HCT116 (cell line): ENCODE measurements at regions not wholly inside any gene's neighbourhood (a gene's known extent, or its start where the extent isn't known, plus 50 kb on each side); places are given as distances from the start of the nearest gene placed in this dataset.

Experiments used
- ATAC-seq: fragments of 200-7000 bp; cut with Tn5 transposase; 2 replicates; pipeline ENCODE4 v1.9.1; 2020; ENCODE audit warnings: mild to moderate bottlenecking, moderate library complexity
- BruUV-seq: library from RNA; stranded (reverse); fragments of 400-500 nt; replicated peaks from 2 replicates; lab custom pipeline; 2021; lab: Mats Ljungman, UMichigan
- CTCF ChIA-PET: fragments of 300-600 bp; sonication (Branson Sonifier 250); formaldehyde crosslinking; loops from one replicate; lab custom pipeline; 2021; ENCODE audit warnings: antibody characterized with exemption; lab: Charles Lee
- POLR2A ChIA-PET: fragments of 300-600, 350-600 bp; sonication (Branson Sonifier 250); formaldehyde crosslinking; loops from one replicate; lab custom pipeline; 2021; ENCODE audit warnings: antibody characterized with exemption; lab: Charles Lee
- RAD21 ChIA-PET, 2 experiments: fragments of 300-600 bp; sonication (Branson Sonifier 250); formaldehyde crosslinking; loops; one replicate each; lab custom pipeline; 2023; ENCODE audit warnings: low total read pairs in 2 of 2; ENCODE audit not compliant: uncharacterized antibody in 2 of 2, unreplicated experiment in 2 of 2, low non-redundant PET in 1 of 2; lab: Charles Lee
- DNase-seq: peaks from one replicate; pipeline ENCODE4 v3.0.0-alpha.2; 2010; ENCODE audit warnings: low read depth, low spot score
- H2AFZ ChIP-seq: fragments of 200-600 bp; shearing (Covaris generic), sonication (generic); 2 replicates; pipeline ENCODE4 v1.6.1; 2017; ENCODE audit warnings: low read depth, mixed run types, mixed read lengths, antibody characterized with exemption, low read length; ENCODE audit not compliant: poor library complexity, severe bottlenecking
- H3K27ac ChIP-seq: 2 replicates; pipeline ENCODE4 v1.5.1; 2012; ENCODE audit warnings: low read depth, low read length
- H3K27me3 ChIP-seq: fragments of 200-600 bp; sonication (generic); 2 replicates; pipeline ENCODE4 v1.6.1; 2016; ENCODE audit warnings: mixed run types, low read length, mixed read lengths; ENCODE audit not compliant: insufficient read depth
- H3K36me3 ChIP-seq, 2 experiments: fragments of 200-500 bp in 1 of 2; fragments of 200-600 bp in 1 of 2; sonication (Bioruptor generic) in 1 of 2; sonication (generic) in 1 of 2; 2 replicates each; pipeline versions ENCODE4 v1.5.1 to v1.6.1; 2014 to 2016; ENCODE audit warnings: low read length in 2 of 2, inconsistent platforms in 1 of 2, mixed read lengths in 1 of 2, mixed run types in 1 of 2; ENCODE audit not compliant: insufficient read depth in 2 of 2, control insufficient read depth in 1 of 2
- H3K4me1 ChIP-seq, 2 experiments: fragments of 200-600 bp in 1 of 2; sonication (generic) in 1 of 2; 2 replicates each; pipeline versions ENCODE4 v1.5.1 to v1.6.1; 2012 to 2017; ENCODE audit warnings: low read length in 2 of 2, inconsistent platforms in 1 of 2, mild to moderate bottlenecking in 1 of 2, mixed read lengths in 1 of 2, mixed run types in 1 of 2, moderate library complexity in 1 of 2; ENCODE audit not compliant: insufficient read depth in 2 of 2, control insufficient read depth in 1 of 2
- H3K4me2 ChIP-seq: fragments of 200-600 bp; sonication (generic); 2 replicates; pipeline ENCODE4 v1.6.1; 2017; ENCODE audit warnings: mixed run types, low read length, mixed read lengths
- H3K4me3 ChIP-seq, 2 experiments: fragments of 200-600 bp in 1 of 2; sonication (generic) in 1 of 2; replicated peaks in 1 of 2; 2 replicates each; pipeline ENCODE4 v1.5.1; 2011 to 2016; ENCODE audit warnings: low read length in 2 of 2, control low read depth in 1 of 2, low read depth in 1 of 2, mild to moderate bottlenecking in 1 of 2, mixed read lengths in 1 of 2, mixed run types in 1 of 2
- H3K79me2 ChIP-seq: fragments of 200-600 bp; sonication (generic); 2 replicates; pipeline ENCODE4 v1.6.1; 2017; ENCODE audit warnings: mild to moderate bottlenecking, mixed run types, low read length, moderate library complexity, mixed read lengths; ENCODE audit not compliant: insufficient read depth
- H3K9ac ChIP-seq: fragments of 200-600 bp; sonication (generic); 2 replicates; pipeline ENCODE4 v1.6.1; 2016; ENCODE audit warnings: low read length, mixed read lengths
- H3K9me2 ChIP-seq: fragments of 200-600 bp; sonication (generic), shearing (Covaris generic); 2 replicates; pipeline ENCODE4 v1.6.1; 2017; ENCODE audit warnings: mixed run types, mild to moderate bottlenecking, moderate library complexity; ENCODE audit not compliant: insufficient read depth
- H3K9me3 ChIP-seq, 2 experiments: fragments of 200-500 bp in 1 of 2; fragments of 200-600 bp in 1 of 2; sonication (Bioruptor generic) in 1 of 2; sonication (generic) in 1 of 2; 2 replicates each; pipeline ENCODE4 v1.6.1; 2014 to 2017; ENCODE audit warnings: low read length in 2 of 2, mixed read lengths in 2 of 2, inconsistent platforms in 1 of 2, low read depth in 1 of 2, mild to moderate bottlenecking in 1 of 2, mixed run types in 1 of 2, moderate library complexity in 1 of 2; ENCODE audit not compliant: control insufficient read depth in 1 of 2, insufficient read depth in 1 of 2
- H4K20me1 ChIP-seq: fragments of 200-600 bp; sonication (generic), shearing (Covaris generic); 2 replicates; pipeline ENCODE4 v1.6.1; 2017; ENCODE audit warnings: mixed run types, mild to moderate bottlenecking, moderate library complexity; ENCODE audit not compliant: insufficient read depth
- CBX3 ChIP-seq: IDR thresholded peaks from 2 replicates; pipeline ENCODE4 v1.6.1; 2012; ENCODE audit warnings: low read depth
- CTCF ChIP-seq, 3 experiments: fragments of 200-600 bp in 1 of 3; sonication (generic) in 1 of 3; IDR thresholded peaks in 2 of 3; conservative IDR thresholded peaks in 1 of 3; 2 replicates each; pipeline ENCODE4 v1.5.1; 2012 to 2017; ENCODE audit warnings: low read depth in 2 of 3, low read length in 2 of 3, antibody characterized with exemption in 1 of 3, borderline replicate concordance in 1 of 3, control low read depth in 1 of 3, mild to moderate bottlenecking in 1 of 3, mixed read lengths in 1 of 3, mixed run types in 1 of 3, moderate library complexity in 1 of 3; ENCODE audit not compliant: insufficient read depth in 1 of 3
- EGR1 ChIP-seq: IDR thresholded peaks from 2 replicates; pipeline ENCODE4 v1.6.1; 2012; ENCODE audit warnings: low read depth
- POLR2A ChIP-seq: IDR thresholded peaks from 2 replicates; pipeline ENCODE4 v1.7.0; 2011; ENCODE audit warnings: borderline replicate concordance; ENCODE audit not compliant: insufficient read depth, insufficient read length; ENCODE audit errors: extremely low read depth
- POLR2AphosphoS5 ChIP-seq: IDR thresholded peaks from 2 replicates; pipeline ENCODE4 v1.6.1; 2011; ENCODE audit warnings: mild to moderate bottlenecking, low read depth, low read length, moderate library complexity
- RAD21 ChIP-seq: IDR thresholded peaks from 2 replicates; pipeline ENCODE4 v1.6.1; 2012; ENCODE audit warnings: low read depth, mild to moderate bottlenecking
- SIN3A ChIP-seq: IDR thresholded peaks from 2 replicates; pipeline ENCODE4 v1.6.1; 2012; ENCODE audit warnings: low read depth
- SRF ChIP-seq: IDR thresholded peaks from 2 replicates; pipeline ENCODE4 v1.6.1; 2012; ENCODE audit warnings: low read depth
- YY1 ChIP-seq: IDR thresholded peaks from 2 replicates; pipeline ENCODE4 v1.6.1; 2011; ENCODE audit warnings: low read length, low read depth, moderate library complexity, mild to moderate bottlenecking; ENCODE audit not compliant: insufficient replicate concordance; ENCODE audit errors: extremely low read depth
- ZFX ChIP-seq: fragments of 450-650 bp; IDR thresholded peaks from 2 replicates; pipeline ENCODE4 v1.6.1; 2017
- intact Hi-C: fragments of 100-400 bp; cut with micrococcal nuclease; formaldehyde crosslinking; loops from 2 replicates; pipeline ENCODE4 v1.10.0; 2022

GRCh38 chr2:179354739-179355537 is 90.3 kb upstream of the SESTD1 start:
- ATAC-seq (no peak), DNase-seq (no peak)
- H3K79me2 ChIP-seq: no peaks in the 10 kb centered on the region
- CTCF ChIA-PET: no interaction called here
- peak overlapping the region; percentile 75 for H2AFZ ChIP-seq
- no peak overlapping the region for H3K4me2 ChIP-seq
- no peaks in the 10 kb centered on the region for H3K27me3 ChIP-seq
- BruUV-seq: no TSS peak
- H3K4me1 ChIP-seq: no peaks in the 10 kb centered on the region
- no peaks in the 10 kb centered on the region for H3K9me3 ChIP-seq
- H3K9me2 ChIP-seq: no peaks in the 10 kb centered on the region
- H3K9ac ChIP-seq: no peak overlapping the region
- H3K4me3 ChIP-seq: no peak overlapping the region
- no peak overlapping the region for H3K27ac ChIP-seq
- TF ChIP-seq RAD21 (peak; percentile 35; the same call in 1 of the 2 replicates), YY1 (no peak), SRF (0 out of 2 replicates have a peak, but pooled peaks have one; percentile 1), CTCF (IDR thresholded peaks at IDR 0.05 in 2 of 3, conservative IDR thresholded peaks at IDR 0.05 in 1 of 3; ENCODE audit: borderline replicate concordance in 1 of 3, insufficient read depth in 1 of 3, low read depth in 2 of 3, low read length in 2 of 3) (peak; percentile 17 to 55 (median 32); a peak in 4 of 6 replicates), POLR2A (no peak)
- H3K36me3 ChIP-seq: no peaks in the 10 kb centered on the region
- POLR2A ChIA-PET: no interaction called here
- H4K20me1 ChIP-seq: no peaks in the 10 kb centered on the region
- intact Hi-C loops: no loop called here
- RAD21 ChIA-PET: no interaction called here

- BruUV-seq: no TSS peak
- H3K27ac ChIP-seq: no peak overlapping the region
- ChIA-PET POLR2A (no interaction called here), RAD21 (no interaction called here), CTCF (interaction anchor here (0.7 kb wide), 1 partner anchor 10 kb away, joined by 3 read pairs; no protein-coding TSS in a partner anchor)
- no peak overlapping the region for H3K9ac ChIP-seq
- no peak for TF ChIP-seq SRF
- TF ChIP-seq POLR2A: no peak
- no peak for TF ChIP-seq SIN3A
- no peak for TF ChIP-seq EGR1
- TF ChIP-seq ZFX: no peak
- no peak for TF ChIP-seq POLR2AphosphoS5
- no peak for TF ChIP-seq CBX3
- no peaks in the 10 kb centered on the region for H3K4me1 ChIP-seq
- no peaks in the 10 kb centered on the region for H3K79me2 ChIP-seq
- no peaks in the 10 kb centered on the region for H4K20me1 ChIP-seq
- ATAC-seq (no peak), DNase-seq (no peak)
- no peak overlapping the region for H3K4me2 ChIP-seq
- intact Hi-C loops: no loop called here
- no peaks in the 10 kb centered on the region for H3K9me3 ChIP-seq
- no peaks in the 10 kb centered on the region for H3K36me3 ChIP-seq
- H3K27me3 ChIP-seq: no peaks in the 10 kb centered on the region
- no peaks in the 10 kb centered on the region for H3K9me2 ChIP-seq
- H2AFZ ChIP-seq: no peak overlapping the region
- no peak overlapping the region for H3K4me3 ChIP-seq
These were observed 89.7 kb upstream of the SESTD1 start for GRCh38 chr2:179354296-179354695.
